Liver (tissue), 8 donors: ENCODE measurements at regions not wholly inside any gene's neighbourhood (a gene's known extent, or its start where the extent isn't known, plus 50 kb on each side); places are given as distances from the start of the nearest gene placed in this dataset.

Source experiments
- DNase-seq: peaks from one replicate; pipeline ENCODE4 v3.0.0-alpha.2; 2017; ENCODE audit warnings: low spot score
- H3K27ac ChIP-seq, 2 donors: one replicate each; pipeline ENCODE4 v1.7.0; 2013; ENCODE audit warnings: inconsistent platforms in 2 of 2, low read length in 2 of 2, control low read depth in 1 of 2, low read depth in 1 of 2, mild to moderate bottlenecking in 1 of 2
- H3K27me3 ChIP-seq, 4 donors: one replicate each; pipeline versions ENCODE4 v1.6.1 to v1.7.0; 2013; ENCODE audit warnings: low read length in 3 of 4, inconsistent platforms in 1 of 4, mild to moderate bottlenecking in 1 of 4, moderate library complexity in 1 of 4; ENCODE audit not compliant: control insufficient read depth in 4 of 4, insufficient read depth in 4 of 4
- H3K36me3 ChIP-seq, 4 donors: one replicate each; pipeline versions ENCODE4 v1.6.1 to v1.7.0; 2013; ENCODE audit warnings: low read length in 3 of 4, mild to moderate bottlenecking in 3 of 4, low read depth in 1 of 4, moderate library complexity in 1 of 4; ENCODE audit not compliant: control insufficient read depth in 4 of 4, insufficient read depth in 3 of 4
- H3K4me1 ChIP-seq, 4 donors: one replicate each; pipeline versions ENCODE4 v1.6.1 to v1.7.0; 2013; ENCODE audit warnings: low read length in 3 of 4, mild to moderate bottlenecking in 3 of 4, moderate library complexity in 1 of 4; ENCODE audit not compliant: control insufficient read depth in 4 of 4, insufficient read depth in 4 of 4
- H3K4me3 ChIP-seq, 3 donors: one replicate each; pipeline versions ENCODE4 v1.6.1 to v1.7.0; 2013; ENCODE audit warnings: low read length in 3 of 3, control low read depth in 1 of 3, low read depth in 1 of 3, mild to moderate bottlenecking in 1 of 3
- H3K9ac ChIP-seq, 2 donors: one replicate each; pipeline ENCODE4 v1.7.0; 2013; ENCODE audit warnings: low read length in 2 of 2, mild to moderate bottlenecking in 2 of 2, moderate library complexity in 2 of 2, control low read depth in 1 of 2, low read depth in 1 of 2
- H3K9me3 ChIP-seq, 4 donors: one replicate each; pipeline versions ENCODE4 v1.6.1 to v1.7.0; 2013; ENCODE audit warnings: low read length in 3 of 4; ENCODE audit not compliant: control insufficient read depth in 4 of 4
- CTCF ChIP-seq: fragments of 150-350 bp; IDR thresholded peaks from 2 replicates; pipeline ENCODE4 v1.5.1; 2017; ENCODE audit warnings: improper control_type of control experiment, low read depth, low read length; ENCODE audit not compliant: missing input control
- EGR1 ChIP-seq, 2 donors: IDR thresholded peaks; 2 replicates each; pipeline ENCODE4 v1.6.1; 2016 to 2018; ENCODE audit warnings: antibody characterized with exemption in 2 of 2, low read depth in 2 of 2
- JUND ChIP-seq, 2 donors: IDR thresholded peaks; 2 replicates each; pipeline ENCODE4 v1.6.1; 2016; ENCODE audit warnings: antibody characterized with exemption in 2 of 2
- MAX ChIP-seq: IDR thresholded peaks from 2 replicates; pipeline ENCODE4 v1.6.1; 2016; ENCODE audit warnings: antibody characterized with exemption
- NR2F2 ChIP-seq: IDR thresholded peaks from 2 replicates; pipeline ENCODE4 v1.6.1; 2016; ENCODE audit warnings: antibody characterized with exemption
- REST ChIP-seq: IDR thresholded peaks from 2 replicates; pipeline ENCODE4 v1.6.1; 2016; ENCODE audit warnings: antibody characterized with exemption, mild to moderate bottlenecking
- RXRA ChIP-seq, 2 donors: IDR thresholded peaks; 2 replicates each; pipeline ENCODE4 v1.6.1; 2017 to 2018; ENCODE audit warnings: antibody characterized with exemption in 2 of 2, mild to moderate bottlenecking in 1 of 2
- TAF1 ChIP-seq: conservative IDR thresholded peaks from 2 replicates; pipeline ENCODE4 v1.6.1; 2016; ENCODE audit warnings: antibody characterized with exemption, mild to moderate bottlenecking
- WGBS: extraction: QIAGEN DNeasy Blood & Tissue Kit; methylation state at CpG from one replicate; pipeline ENCODE4 v1.1.7; 2013; 5-methylcytosine and 5-hydroxymethylcytosine counted together
- donor health status: healthy.
- donor health status: healthy.
- donor health status: healthy.
- donor health status: healthy.
- donor health status: healthy.

GRCh38 chr12:29051221-29051620 lies 97.9 kb upstream of the FAR2 start:
- no peak for DNase-seq
- Histone ChIP-seq H3K27ac (no peak overlapping the region), H3K36me3 (no peaks in the 10 kb centered on the region), H3K4me1 (no peaks in the 10 kb centered on the region), H3K9ac (no peak overlapping the region), H3K27me3 (peaks cover 0 to 3% (median 0%) of the 10 kb centered on the region in 4 donors), H3K4me3 (no peak overlapping the region), H3K9me3 (peaks cover 0 to 3% (median 3%) of the 10 kb centered on the region in 4 donors)
- 89% methylated on average over 2 of the region's 2 CpGs for WGBS
- TF ChIP-seq RXRA (IDR thresholded peaks at IDR 0.05) (no peak), REST (no peak), EGR1 (IDR thresholded peaks at IDR 0.05; ENCODE audit: low read depth in 2 of 2) (no peak), CTCF (no peak)

GRCh38 chr12:29053567-29053966 lies 95.5 kb upstream of the FAR2 start:
- DNase-seq: no peak
- WGBS: 92% methylated on average over 1 of the region's 1 CpG
- no peak for TF ChIP-seq JUND (IDR thresholded peaks at IDR 0.05)
- Histone ChIP-seq H3K27me3 (peaks cover 0 to 3% (median 0%) of the 10 kb centered on the region in 4 donors), H3K27ac (no peak overlapping the region), H3K4me3 (no peak overlapping the region), H3K9ac (no peak overlapping the region), H3K9me3 (peaks cover 0 to 3% (median 3%) of the 10 kb centered on the region in 4 donors), H3K36me3 (no peaks in the 10 kb centered on the region), H3K4me1 (no peaks in the 10 kb centered on the region)

- WGBS: 61% methylated on average over 3 of the region's 3 CpGs
- Histone ChIP-seq H3K27me3 (peaks cover 0 to 3% (median 0%) of the 10 kb centered on the region in 4 donors), H3K4me3 (no peak overlapping the region), H3K4me1 (no peaks in the 10 kb centered on the region), H3K36me3 (no peaks in the 10 kb centered on the region), H3K9me3 (peaks cover 0 to 3% (median 3%) of the 10 kb centered on the region in 4 donors), H3K27ac (no peak overlapping the region), H3K9ac (no peak overlapping the region)
- DNase-seq: no peak
- TF ChIP-seq JUND (IDR thresholded peaks at IDR 0.05): no peak
- TF ChIP-seq NR2F2: no peak
- TF ChIP-seq CTCF: no peak
- TF ChIP-seq TAF1: no peak
- TF ChIP-seq RXRA (IDR thresholded peaks at IDR 0.05): no peak
- no peak for TF ChIP-seq MAX
Observed at GRCh38 chr12:29054858-29055663, 94.0 kb upstream of the FAR2 start.
